Kidney tubule cell (primary cell): ENCODE measurements at regions not wholly inside any gene's neighbourhood (a gene's known extent, or its start where the extent isn't known, plus 50 kb on each side); places are given as distances from the start of the nearest gene placed in this dataset.

Source experiments
- DNase-seq: peaks from one replicate; pipeline ENCODE4 v3.0.0-alpha.2; 2018; ENCODE audit warnings: low spot score

DNA sequence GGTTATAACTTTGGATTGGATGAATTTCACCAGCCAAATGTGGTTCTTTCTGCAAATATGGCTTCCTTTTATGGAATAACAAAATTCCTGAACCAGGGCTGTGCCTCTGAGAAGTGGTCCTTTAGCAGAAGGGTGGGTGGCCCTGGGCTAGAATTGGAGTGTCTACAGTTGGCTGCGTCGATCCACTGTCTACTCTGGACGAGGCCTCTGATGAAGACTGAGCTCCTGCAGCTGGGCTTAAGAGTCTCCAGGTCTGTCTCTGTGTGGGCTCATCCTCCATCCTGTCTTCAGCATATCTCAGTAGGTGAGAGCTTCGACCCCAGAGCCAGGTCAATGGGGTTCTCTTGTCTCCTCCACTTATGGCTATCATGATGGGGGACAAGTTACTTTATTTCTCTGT is 166.3 kb upstream of the PMEPA1 start:
- DNase-seq: no peak

GRCh38 chr20:57874141-57874540 is 164.3 kb upstream of the PMEPA1 start:
- DNase-seq: no peak

- no peak for DNase-seq
Observed at GRCh38 chr20:57872816-57873409, 163.1 kb upstream of the PMEPA1 start.

GRCh38 chr20:57871237-57871632 is 161.4 kb upstream of the PMEPA1 start:
- no peak for DNase-seq

- DNase-seq: no peak
Observed at GRCh38 chr20:57870597-57871236, 160.9 kb upstream of the PMEPA1 start.

DNA sequence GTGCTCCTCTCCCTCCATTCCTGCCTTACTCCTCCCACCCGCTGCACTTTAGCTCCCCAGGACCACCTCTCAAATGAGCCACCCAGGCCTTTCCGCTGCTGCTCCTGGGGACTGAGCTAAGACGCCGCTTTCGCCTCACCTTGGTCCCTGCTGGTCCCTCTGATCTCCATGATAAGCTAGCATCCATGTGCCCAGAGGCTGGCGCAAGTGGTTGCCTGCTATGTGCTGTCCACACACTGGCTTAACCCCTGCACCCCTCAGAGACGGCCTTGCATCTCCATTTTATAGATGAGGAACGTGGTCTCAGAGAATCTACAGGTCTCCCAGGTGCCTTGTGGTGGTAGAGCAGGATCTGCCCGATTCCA is 160.1 kb upstream of the PMEPA1 start:
- DNase-seq: no peak

DNA sequence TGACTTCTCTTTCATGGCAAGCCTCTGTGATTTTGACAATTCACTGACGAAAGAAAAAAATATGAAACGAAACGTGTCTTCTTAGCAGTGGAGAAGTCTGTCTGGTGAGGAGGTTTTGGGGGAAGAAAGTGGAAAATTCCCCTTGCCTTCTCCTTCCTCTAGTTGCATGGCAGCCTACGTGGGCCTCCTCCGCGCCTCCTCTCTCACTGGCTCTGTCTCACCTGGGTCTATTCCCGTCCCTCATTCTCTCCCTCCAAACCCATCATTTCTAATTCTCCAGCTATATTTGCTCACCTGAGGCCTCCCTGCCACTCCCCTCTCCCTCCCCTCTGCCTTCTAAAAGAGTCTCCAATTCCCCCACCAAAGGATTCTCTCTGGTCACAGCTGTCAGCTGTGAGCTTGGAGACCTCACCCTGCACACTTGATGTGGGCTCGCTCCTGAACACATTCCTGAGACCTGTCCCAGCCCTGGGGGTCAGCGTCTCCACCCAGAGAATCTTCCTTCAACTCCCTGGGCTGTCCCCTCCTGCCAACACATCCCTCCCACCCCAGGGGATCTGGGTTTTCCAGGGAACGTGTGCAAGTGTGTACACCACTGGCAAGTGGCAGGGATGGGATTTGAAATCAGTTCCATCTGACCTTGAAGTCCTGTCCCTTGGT is 159.6 kb upstream of the PMEPA1 start:
- no peak for DNase-seq

- no peak for DNase-seq
Observed at GRCh38 chr20:57868310-57868709, 158.5 kb upstream of the PMEPA1 start.

- no peak for DNase-seq
Observed at GRCh38 chr20:57867807-57868206, 158.0 kb upstream of the PMEPA1 start.

- DNase-seq: no peak
Observed at GRCh38 chr20:57867181-57867803, 157.5 kb upstream of the PMEPA1 start.

DNA sequence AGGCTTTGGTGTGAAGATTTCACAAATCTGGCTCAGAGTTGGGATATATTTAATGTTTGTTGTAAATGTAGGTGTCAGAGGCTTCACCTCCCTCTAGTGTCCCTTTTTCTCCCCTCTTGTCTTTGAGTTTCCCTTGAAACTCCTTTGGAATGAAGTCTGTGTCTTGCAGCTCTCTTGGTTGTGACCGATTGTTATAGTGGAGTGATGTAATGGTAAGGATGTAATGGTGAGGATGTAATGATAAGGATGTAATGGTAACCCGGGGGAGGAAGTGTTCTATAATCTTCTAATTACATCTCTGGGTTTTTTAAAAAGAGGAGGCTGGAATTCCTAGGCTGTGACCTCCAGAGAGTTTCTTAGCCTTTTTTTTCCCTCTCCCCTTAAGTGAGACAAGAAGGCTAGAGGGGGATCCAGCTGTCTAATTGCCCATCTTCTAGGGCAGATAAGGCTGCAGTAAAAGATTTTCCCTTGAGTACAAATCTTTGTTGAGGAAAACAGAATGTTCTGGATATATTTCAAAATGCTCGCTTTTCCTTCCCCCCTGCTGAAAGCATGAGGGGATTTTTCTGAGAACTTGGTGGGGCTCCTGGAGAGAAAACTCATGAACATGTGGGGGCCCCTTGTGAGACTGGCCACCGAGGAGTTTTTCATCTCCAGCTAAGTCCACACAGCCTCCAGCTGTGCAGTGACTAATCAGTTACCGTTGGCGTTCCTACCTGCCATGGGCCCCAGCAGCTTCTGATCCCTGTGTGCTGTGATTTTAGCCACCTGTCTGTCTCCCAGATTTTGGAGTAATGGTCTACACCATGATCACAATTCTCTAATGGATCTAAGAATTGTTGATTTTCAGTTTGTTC is 156.7 kb upstream of the PMEPA1 start:
- no peak for DNase-seq

GRCh38 chr20:57865266-57865665 is 155.5 kb upstream of the PMEPA1 start:
- no peak for DNase-seq

GRCh38 chr20:57860576-57860975 is 150.8 kb upstream of the PMEPA1 start:
- DNase-seq: no peak

DNA sequence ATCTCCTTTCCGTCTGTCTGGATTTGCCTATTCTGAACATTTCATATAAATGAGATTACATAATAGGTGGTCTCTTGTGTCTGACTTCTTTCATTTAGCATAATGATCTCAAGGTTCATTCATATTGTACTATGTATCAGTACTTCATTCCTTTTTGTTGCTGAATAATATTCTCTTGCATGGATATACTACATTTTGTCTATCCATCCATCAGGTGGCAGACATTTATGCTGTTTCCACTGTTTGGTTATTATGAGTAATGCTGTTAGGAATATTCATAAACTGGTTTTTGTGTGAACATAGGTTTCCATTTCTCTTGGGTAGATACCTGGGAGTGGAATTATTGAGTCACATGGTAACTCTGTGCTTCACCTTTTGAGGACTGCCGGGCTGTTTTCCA is 148.2 kb upstream of the PMEPA1 start:
- DNase-seq: no peak

GRCh38 chr20:57857118-57857517 is 147.3 kb upstream of the PMEPA1 start:
- no peak for DNase-seq

GRCh38 chr20:57856658-57857057 is 146.8 kb upstream of the PMEPA1 start:
- no peak for DNase-seq

DNA sequence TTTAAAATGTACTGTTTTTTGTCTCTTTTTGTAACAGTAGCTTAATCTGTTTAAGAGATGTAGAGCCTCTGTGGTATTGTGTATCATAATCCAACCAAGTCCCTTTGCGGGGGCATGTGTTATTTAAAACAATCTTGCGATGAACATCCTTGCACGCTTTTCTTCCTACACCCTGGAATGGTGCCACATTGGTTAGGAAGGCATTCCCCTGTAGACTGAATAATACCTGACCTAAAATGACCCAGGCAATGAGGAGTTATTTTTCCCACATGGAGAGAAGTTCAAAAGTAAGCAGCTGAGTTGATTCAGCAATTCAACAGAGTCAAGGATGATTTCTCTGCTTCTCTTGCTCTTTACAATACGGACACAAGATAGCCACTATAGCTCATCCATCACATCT is 142.0 kb upstream of the PMEPA1 start:
- DNase-seq: no peak

GRCh38 chr20:57851025-57851682 is 141.3 kb upstream of the PMEPA1 start:
- DNase-seq: no peak

GRCh38 chr20:57849521-57850215 is 139.9 kb upstream of the PMEPA1 start:
- no peak for DNase-seq

DNA sequence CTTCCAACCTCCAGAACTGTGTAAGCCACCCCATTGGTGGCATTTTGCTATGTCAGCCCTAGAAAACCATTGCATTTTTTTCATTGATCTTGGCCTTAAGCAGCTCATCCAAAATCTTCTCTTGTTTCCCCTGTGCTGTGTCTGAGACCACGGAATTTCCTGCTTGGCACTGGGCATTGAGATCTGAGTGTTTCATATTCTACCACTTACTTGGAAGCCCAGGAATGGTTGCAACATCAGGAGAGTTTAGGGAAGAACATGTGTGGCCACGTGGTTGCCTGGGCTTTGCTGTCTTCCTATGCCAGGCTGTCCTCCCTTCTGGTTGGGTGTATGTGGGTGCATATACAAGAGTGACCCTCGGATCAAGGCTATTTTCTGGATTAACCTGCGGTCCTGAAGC is 139.3 kb upstream of the PMEPA1 start:
- DNase-seq: no peak

DNA sequence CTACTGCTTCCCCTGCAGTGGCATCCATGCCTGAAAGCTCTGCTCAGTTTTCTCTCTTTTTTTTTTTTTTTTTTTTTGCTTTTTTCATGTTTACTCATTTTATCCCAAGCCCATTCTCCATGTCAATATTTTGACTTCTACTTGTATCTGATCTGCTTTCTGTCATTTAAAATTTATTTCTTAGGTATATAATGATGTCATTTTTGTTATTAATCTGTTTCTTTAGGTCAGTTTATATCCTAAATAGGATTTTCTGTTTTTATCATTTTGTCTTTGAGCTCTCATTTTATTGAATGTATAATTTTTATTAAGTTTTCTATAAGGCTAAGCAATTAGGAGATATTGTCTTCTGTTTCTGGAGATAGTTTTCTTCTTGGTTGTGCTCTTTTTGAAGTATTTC is 138.5 kb upstream of the PMEPA1 start:
- DNase-seq: no peak
